Left kidney (tissue), 1 donor: ENCODE measurements at regions not wholly inside any gene's neighbourhood (a gene's known extent, or its start where the extent isn't known, plus 50 kb on each side); places are given as distances from the start of the nearest gene placed in this dataset.
"Not testable (repeated sequence)": the region's sequence is repeated elsewhere in the genome, so short reads cannot be mapped to it uniquely, and the experiment has no call there.

Source experiments
- DNase-seq: peaks from one replicate; pipeline ENCODE4 v3.0.0-alpha.2; 2013

GRCh38 chr18:14991934-14992445, 244.0 kb downstream of the ANKRD30B start:
- not testable (repeated sequence) for DNase-seq

- DNase-seq = not testable (repeated sequence)
These were observed 244.8 kb downstream of the ANKRD30B start for GRCh38 chr18:14992758-14993157.

- not testable (repeated sequence) for DNase-seq
These were observed 247.1 kb downstream of the ANKRD30B start for GRCh38 chr18:14995023-14995422.

GRCh38 chr18:14997357-14997756, 249.4 kb downstream of the ANKRD30B start:
- DNase-seq = no peak

GRCh38 chr18:14997899-14998298, 249.9 kb downstream of the ANKRD30B start:
- not testable (repeated sequence) for DNase-seq

GRCh38 chr18:14998360-14999042, 250.5 kb downstream of the ANKRD30B start:
- DNase-seq = not testable (repeated sequence)

- no peak for DNase-seq
These were observed 251.4 kb downstream of the ANKRD30B start for GRCh38 chr18:14999085-14999975.

- DNase-seq = not testable (repeated sequence)
These were observed 252.4 kb downstream of the ANKRD30B start for GRCh38 chr18:15000119-15001037.

- DNase-seq = not testable (repeated sequence)
These were observed 253.2 kb downstream of the ANKRD30B start for GRCh38 chr18:15001038-15001794.

GRCh38 chr18:15001795-15002107, 253.8 kb downstream of the ANKRD30B start:
- not testable (repeated sequence) for DNase-seq

- not testable (repeated sequence) for DNase-seq
These were observed 254.8 kb downstream of the ANKRD30B start for GRCh38 chr18:15002765-15003164.

GRCh38 chr18:15003231-15003630, 255.3 kb downstream of the ANKRD30B start:
- DNase-seq = not testable (repeated sequence)

- not testable (repeated sequence) for DNase-seq
These were observed 255.8 kb downstream of the ANKRD30B start for GRCh38 chr18:15003636-15004269.

- not testable (repeated sequence) for DNase-seq
These were observed 256.4 kb downstream of the ANKRD30B start for GRCh38 chr18:15004270-15004973.

- DNase-seq = no peak
These were observed 257.6 kb downstream of the ANKRD30B start for GRCh38 chr18:15005313-15006130.

- DNase-seq = not testable (repeated sequence)
These were observed 258.6 kb downstream of the ANKRD30B start for GRCh38 chr18:15006616-15007015.

- DNase-seq = not testable (repeated sequence)
These were observed 278.1 kb downstream of the ANKRD30B start for GRCh38 chr18:15026041-15026440.

- not testable (repeated sequence) for DNase-seq
These were observed 280.1 kb downstream of the ANKRD30B start for GRCh38 chr18:15028037-15028436.
